NCI-H524 treated with DMSO at 0.1 percent for 48 hours (cell line): ENCODE measurements at regions not wholly inside any gene's neighbourhood (a gene's known extent, or its start where the extent isn't known, plus 50 kb on each side); places are given as distances from the start of the nearest gene placed in this dataset.
"Not testable (repeated sequence)": the region's sequence is repeated elsewhere in the genome, so short reads cannot be mapped to it uniquely, and the experiment has no call there.

Experiments used
- DNase-seq: peaks from one replicate; lab custom pipeline; 2025; lab: John Stamatoyannopoulos, UW

- DNase-seq = not testable (repeated sequence)
Observed at GRCh38 chr13:109702030-109702597, 84.3 kb downstream of the IRS2 start.

GRCh38 chr13:109700176-109700575 lies 86.2 kb downstream of the IRS2 start:
- peak; percentile 33 for DNase-seq

- DNase-seq = no peak
Observed at GRCh38 chr13:109699628-109700071, 86.7 kb downstream of the IRS2 start.

GRCh38 chr13:109698779-109699178 lies 87.6 kb downstream of the IRS2 start:
- no peak for DNase-seq

- no peak for DNase-seq
Observed at GRCh38 chr13:109697936-109698335, 88.4 kb downstream of the IRS2 start.

GRCh38 chr13:109695402-109696190 lies 90.8 kb downstream of the IRS2 start:
- DNase-seq = no peak

- no peak for DNase-seq
Observed at GRCh38 chr13:109694972-109695371, 91.4 kb downstream of the IRS2 start.

- no peak for DNase-seq
Observed at GRCh38 chr13:109693213-109693612, 93.2 kb downstream of the IRS2 start.

- DNase-seq = no peak
Observed at GRCh38 chr13:109691689-109692088, 94.7 kb downstream of the IRS2 start.

- DNase-seq = no peak
Observed at GRCh38 chr13:109687559-109688448, 98.6 kb downstream of the IRS2 start.

- DNase-seq = no peak
Observed at GRCh38 chr13:109685203-109685602, 101.2 kb downstream of the IRS2 start.

- no peak for DNase-seq
Observed at GRCh38 chr13:109684824-109685202, 101.6 kb downstream of the IRS2 start.

- DNase-seq = no peak
Observed at GRCh38 chr13:109684084-109684823, 102.1 kb downstream of the IRS2 start.

GRCh38 chr13:109682534-109683244 lies 103.7 kb downstream of the IRS2 start:
- no peak for DNase-seq

GRCh38 chr13:109680930-109681329 lies 105.5 kb downstream of the IRS2 start:
- no peak for DNase-seq

- DNase-seq = no peak
Observed at GRCh38 chr13:109680288-109680687, 106.1 kb downstream of the IRS2 start.

GRCh38 chr13:109678459-109678858 lies 107.9 kb downstream of the IRS2 start:
- no peak for DNase-seq

GRCh38 chr13:109677206-109677605 lies 109.2 kb downstream of the IRS2 start:
- no peak for DNase-seq

- no peak for DNase-seq
Observed at GRCh38 chr13:109673477-109673876, 112.9 kb downstream of the IRS2 start.

- DNase-seq = no peak
Observed at GRCh38 chr13:109672545-109672944, 113.8 kb downstream of the IRS2 start.

- no peak for DNase-seq
Observed at GRCh38 chr13:109671919-109672318, 114.5 kb downstream of the IRS2 start.
